NCI-H2171 treated with DMSO at 0.1 percent for 48 hours (cell line): ENCODE measurements at regions not wholly inside any gene's neighbourhood (a gene's known extent, or its start where the extent isn't known, plus 50 kb on each side); places are given as distances from the start of the nearest gene placed in this dataset.
"Not testable (repeated sequence)": the region's sequence is repeated elsewhere in the genome, so short reads cannot be mapped to it uniquely, and the experiment has no call there.

Experiments used
- DNase-seq: peaks from one replicate; lab custom pipeline; 2025; lab: John Stamatoyannopoulos, UW

DNA sequence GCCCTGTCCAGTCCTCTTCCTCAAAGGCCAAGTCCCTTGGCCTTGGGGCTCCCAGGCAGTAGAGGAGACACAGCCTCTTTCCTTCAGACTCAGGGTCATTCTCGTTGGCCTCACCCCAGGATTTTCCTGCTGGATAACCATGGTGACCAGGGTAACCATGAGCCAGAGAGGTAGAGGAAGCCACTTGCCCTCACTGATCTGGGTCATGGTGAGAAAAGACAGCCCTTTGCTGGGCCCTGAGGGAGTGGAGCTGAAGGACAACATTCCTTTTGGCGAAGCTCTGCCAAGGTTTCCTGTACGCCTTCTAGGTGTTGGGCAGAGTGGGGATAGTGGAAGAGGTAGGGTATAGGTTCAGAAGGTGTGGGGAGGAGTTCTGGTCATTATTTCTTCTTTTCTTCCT, 53.1 kb upstream of the WNT4 start:
- DNase-seq = no peak

- DNase-seq = no peak
Observed at GRCh38 chr1:22196641-22197040, 53.7 kb upstream of the WNT4 start.

GRCh38 chr1:22197644-22198043, 54.7 kb upstream of the WNT4 start:
- DNase-seq = no peak

GRCh38 chr1:22201023-22201422, 58.1 kb upstream of the WNT4 start:
- DNase-seq = no peak

DNA sequence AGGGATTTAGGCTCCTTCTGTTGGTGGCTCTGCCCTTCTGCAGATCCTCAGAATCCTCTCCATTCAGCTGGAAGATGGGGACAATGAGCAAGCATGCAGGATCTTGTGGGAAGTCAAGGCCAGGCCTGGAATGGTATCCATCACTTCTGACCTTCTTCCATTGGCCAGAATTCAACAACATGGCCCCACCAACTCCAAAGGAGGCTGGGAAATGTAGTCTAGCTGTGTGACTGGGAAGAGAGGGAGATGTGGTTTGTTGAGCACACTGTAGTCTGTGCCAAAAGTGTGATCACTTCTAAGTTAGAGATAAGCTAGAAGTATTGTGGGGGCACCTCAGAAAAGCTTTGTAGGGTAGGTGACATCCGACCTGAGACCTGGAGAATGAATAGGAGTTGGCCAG, 60.4 kb upstream of the WNT4 start:
- DNase-seq = no peak

GRCh38 chr1:22204057-22204840, 61.4 kb upstream of the WNT4 start:
- DNase-seq = no peak

GRCh38 chr1:22204989-22205913, 62.4 kb upstream of the WNT4 start:
- DNase-seq = no peak

DNA sequence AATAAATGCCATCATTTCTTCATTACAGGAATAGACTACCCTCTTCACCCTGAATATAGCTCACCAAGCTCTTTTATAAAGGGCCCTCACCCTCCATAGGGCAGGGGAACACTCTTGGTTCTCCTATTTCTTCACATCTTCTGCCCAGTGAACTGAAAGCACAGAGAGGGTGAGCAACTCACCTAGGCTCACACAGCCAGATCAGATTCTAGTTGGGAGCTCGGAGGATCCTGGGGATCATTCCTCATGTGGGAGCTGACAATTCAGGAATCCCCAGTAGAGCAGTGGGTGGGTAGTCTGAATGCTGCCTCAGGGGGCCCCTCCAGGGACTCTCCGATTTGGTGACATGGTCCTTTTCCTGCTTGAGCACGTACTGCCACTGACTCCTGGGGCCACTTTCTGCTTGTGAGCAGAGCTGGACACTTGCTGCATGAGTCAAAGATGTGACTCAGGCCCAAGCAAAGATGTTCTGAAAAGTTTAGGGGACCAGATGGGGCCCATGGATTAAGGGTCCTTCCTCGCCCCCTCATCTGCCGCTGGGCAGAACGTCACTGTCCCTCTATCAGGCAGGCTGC, 63.7 kb upstream of the WNT4 start:
- no peak for DNase-seq

DNA sequence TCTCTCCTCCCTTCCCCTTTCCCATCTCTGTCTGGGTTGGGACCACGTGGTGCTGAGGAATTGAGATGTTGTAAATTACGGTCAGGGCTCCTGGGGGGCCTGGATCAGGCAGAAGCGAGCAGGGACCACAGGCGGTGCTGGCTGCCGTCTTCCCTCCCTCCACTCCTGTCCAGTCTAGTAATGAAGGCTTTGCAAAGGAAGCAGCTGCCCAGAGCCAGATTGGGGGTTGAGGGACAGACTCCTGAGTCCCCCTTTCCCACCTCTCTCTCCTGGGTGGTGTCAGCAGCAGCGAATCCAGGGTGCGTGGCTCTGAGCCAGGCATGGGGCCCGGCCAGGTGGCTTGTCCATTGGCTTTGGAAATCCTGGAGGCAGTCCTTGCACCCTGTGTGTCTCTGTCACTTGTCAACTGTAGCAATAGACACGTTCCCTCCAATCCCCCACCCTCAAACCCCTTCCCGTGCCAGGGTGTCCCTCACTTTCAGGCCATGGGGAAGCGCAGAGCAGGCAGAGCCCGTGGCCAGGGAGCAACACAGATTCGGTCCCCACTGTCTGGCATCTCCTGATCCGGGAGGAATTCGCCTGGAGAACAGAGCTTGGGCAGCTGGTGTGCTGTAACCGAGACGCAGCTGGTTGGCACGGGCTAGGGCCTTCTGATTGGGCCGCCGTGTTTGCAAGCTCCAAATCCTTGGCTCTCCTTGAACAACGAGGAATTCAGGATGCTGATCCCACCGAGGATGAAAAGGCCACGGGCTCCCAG, 64.8 kb upstream of the WNT4 start:
- peak; percentile 93 for DNase-seq

- no peak for DNase-seq
Observed at GRCh38 chr1:22208268-22208972, 65.5 kb upstream of the WNT4 start.

DNA sequence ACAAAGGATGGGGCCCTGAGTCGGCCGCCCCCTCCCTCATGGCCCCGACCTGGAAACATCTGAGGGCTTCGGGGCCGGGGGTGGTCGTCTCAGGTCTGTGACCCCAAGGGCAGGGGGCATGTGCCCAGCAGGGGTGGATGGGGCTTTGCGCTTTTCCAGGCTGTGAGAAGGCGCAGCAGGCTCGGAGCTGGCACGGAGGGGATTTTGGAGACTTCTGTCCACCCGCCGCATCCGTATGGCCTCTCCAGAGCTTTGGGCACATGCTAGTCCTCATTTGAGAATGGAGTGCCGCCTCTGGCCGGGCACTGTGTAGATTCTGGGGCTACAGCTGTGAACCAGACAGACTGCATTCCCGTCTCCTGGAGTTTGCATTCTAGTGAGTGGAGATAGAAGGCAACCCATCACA, 66.1 kb upstream of the WNT4 start:
- no peak for DNase-seq

- DNase-seq = no peak
Observed at GRCh38 chr1:22210176-22210575, 67.3 kb upstream of the WNT4 start.

- DNase-seq = no peak
Observed at GRCh38 chr1:22210636-22211035, 67.7 kb upstream of the WNT4 start.

DNA sequence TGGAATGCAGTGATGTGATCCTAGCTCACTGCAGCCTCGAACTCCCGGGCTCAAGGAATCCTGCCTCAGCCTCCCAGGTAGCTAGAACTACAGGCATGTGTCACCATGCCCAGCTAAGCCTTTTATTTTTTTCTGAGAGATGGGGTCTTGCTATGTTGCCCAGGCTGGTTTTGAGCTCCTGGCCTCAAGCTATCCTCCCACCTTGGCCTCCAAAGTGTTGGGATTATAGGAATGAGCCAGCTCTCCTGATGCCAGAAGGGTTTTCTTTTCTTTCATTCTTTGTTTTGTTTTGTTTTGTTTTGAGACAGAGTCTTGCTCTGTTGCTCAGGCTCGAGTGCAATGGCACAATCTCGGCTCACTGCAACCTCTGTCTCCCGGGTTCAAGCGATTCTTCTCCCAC, 68.6 kb upstream of the WNT4 start:
- DNase-seq = not testable (repeated sequence)

DNA sequence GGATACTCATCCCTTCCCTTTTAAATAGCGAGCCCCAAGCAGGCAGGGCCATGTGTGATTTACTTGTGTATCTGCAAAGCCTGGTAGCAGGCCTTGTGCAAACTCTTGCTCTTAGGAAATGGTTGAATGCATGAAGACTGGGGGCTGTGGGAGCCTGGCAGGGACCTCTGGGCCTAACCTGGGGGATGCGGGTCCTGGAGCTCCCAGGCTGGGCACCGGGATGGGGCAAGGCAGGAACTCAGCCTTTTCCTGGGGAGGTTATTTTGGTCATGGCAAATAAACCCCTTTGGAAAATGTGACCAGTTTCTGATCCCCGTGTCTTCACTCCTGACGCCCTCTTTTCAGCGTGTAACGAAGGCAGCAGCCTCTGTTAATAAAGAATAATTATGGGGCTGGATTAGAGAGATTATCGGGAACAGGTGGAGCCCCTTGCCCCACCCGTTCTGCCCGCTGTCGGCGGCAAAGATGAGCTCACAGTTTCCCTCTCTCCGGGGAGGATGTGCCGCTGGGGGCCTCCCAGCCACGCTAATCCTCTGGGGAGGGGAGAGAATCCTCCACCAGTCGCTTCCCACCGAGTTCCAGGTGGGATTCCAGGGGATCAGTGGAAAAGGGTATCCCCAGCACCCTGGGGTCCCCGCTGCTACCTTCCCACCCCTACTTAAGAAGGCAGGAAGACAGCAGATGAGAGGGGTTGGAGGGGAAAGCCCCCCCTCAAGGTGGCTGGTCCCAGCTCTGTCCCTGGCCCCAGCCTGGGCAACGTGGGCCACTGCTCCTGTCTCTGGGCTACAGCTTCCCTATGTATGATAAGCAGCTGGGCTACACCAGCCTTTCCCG, 69.7 kb upstream of the WNT4 start:
- peak; percentile 55 for DNase-seq

DNA sequence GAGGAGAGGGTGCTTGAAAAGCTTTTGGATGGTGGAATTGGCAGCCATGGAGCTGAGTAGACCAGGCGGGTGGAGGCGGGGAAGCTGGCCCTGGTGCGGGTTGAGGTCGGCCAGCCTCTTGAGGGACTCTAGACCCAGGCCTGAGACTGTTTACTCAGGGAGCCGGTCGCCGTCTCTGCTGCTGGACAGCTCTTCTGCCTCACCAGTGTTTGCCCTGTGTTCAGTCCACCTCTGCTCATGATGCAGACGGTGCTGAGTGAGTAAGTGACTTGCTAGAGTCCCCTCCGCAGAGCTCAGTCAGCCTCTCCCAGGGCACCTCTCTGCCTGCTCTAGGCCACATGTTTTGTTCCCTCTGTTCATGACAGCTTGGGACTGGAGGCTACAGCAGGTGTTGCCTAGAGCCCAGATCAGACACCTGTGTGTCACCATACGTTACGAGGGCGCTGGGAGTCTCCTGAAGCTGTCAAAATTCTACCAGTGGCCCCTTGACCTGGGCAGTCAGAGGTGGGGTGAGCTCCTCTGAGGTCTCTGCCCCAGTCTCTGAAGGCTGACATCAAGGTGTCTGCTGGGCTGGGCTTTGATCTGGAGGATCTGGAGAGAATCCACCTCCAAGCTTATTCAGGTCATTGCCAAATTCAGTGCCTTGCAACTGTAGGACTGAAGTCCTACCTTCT, 73.5 kb upstream of the WNT4 start:
- DNase-seq = peak; percentile 78

GRCh38 chr1:22216966-22217365, 74.1 kb upstream of the WNT4 start:
- DNase-seq = no peak

- DNase-seq = no peak
Observed at GRCh38 chr1:22217811-22218460, 75.0 kb upstream of the WNT4 start.

DNA sequence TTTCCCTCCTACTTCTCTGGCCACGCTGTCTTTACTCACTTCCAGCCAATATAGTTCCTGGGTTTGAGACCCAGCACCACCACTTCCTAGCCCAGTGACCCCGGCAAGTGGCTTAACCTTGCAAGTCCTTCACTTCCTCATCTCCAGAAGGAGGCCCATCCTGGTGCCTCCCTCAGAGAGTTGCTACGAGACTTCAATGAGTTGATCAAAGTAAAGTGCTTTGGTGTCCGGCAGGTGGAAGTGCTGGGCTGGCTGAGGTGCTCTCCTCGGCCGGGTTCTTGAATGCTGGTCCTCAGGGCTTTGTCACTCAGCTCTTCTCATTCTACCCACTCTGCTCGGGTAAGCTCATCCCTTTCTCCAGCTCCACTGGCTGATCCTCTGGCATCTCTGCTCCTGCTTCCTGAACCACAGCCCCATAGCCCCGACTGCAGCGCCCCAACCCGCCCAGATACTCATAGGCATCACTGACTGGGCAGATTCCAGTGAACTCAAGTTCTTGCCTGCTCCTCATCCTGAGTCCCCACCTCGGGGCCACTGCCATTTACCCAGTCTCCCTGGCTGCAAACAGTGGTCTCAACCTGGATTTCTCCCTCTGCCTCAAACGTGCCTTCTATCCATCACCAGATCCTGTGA, 75.8 kb upstream of the WNT4 start:
- DNase-seq = no peak
